Gastroesophageal sphincter (tissue), 3 donors: ENCODE measurements at regions not wholly inside any gene's neighbourhood (a gene's known extent, or its start where the extent isn't known, plus 50 kb on each side); places are given as distances from the start of the nearest gene placed in this dataset.
"Not testable (repeated sequence)": the region's sequence is repeated elsewhere in the genome, so short reads cannot be mapped to it uniquely, and the experiment has no call there.

Experiments
- EP300 ChIP-seq: sonication (generic); formaldehyde crosslinking; IDR thresholded peaks from one replicate; pipeline ENCODE4 v1.6.1; 2017; ENCODE audit warnings: antibody characterized with exemption, mild to moderate bottlenecking
- POLR2A ChIP-seq, 2 donors: fragments of 450-650 bp; IDR thresholded peaks; one replicate each; pipeline ENCODE4 v1.6.1; 2017; ENCODE audit warnings: antibody characterized with exemption in 2 of 2, mild to moderate bottlenecking in 2 of 2, moderate library complexity in 1 of 2
- POLR2AphosphoS5 ChIP-seq: sonication (generic); formaldehyde crosslinking; IDR thresholded peaks from one replicate; pipeline ENCODE4 v1.6.1; 2017; ENCODE audit warnings: antibody characterized with exemption
- TF ChIP-seq, protein P1 (sequence below), 4 experiments: fragments of 200-600 bp in 2 of 4; fragments of 450-650 bp in 2 of 4; sonication (generic) in 1 of 4; IDR thresholded peaks; one replicate each; pipeline ENCODE4 v1.5.1; 2017 to 2019; ENCODE audit warnings: antibody characterized with exemption in 4 of 4, mild to moderate bottlenecking in 2 of 4, moderate library complexity in 2 of 4

DNA sequence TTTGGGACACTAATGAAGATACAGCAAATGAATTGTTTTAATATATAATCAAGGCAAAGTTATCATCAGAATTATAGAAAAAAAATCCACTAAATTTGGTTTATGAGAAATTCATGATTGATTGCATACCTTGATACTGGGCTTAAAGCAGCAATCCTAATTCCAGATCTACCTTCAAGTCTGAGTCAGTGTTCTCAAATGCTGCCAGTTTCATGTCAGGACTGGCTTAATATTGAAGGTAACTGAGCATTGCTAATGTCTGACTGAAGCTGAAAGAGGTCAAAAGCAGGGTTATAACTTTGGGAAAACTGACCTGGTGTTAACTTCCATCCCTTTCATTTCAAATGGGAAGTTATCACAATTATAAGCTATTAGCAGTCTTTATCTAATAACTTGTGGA lies 618.8 kb upstream of the SEMA6D start:
- TF ChIP-seq, protein P1, sequence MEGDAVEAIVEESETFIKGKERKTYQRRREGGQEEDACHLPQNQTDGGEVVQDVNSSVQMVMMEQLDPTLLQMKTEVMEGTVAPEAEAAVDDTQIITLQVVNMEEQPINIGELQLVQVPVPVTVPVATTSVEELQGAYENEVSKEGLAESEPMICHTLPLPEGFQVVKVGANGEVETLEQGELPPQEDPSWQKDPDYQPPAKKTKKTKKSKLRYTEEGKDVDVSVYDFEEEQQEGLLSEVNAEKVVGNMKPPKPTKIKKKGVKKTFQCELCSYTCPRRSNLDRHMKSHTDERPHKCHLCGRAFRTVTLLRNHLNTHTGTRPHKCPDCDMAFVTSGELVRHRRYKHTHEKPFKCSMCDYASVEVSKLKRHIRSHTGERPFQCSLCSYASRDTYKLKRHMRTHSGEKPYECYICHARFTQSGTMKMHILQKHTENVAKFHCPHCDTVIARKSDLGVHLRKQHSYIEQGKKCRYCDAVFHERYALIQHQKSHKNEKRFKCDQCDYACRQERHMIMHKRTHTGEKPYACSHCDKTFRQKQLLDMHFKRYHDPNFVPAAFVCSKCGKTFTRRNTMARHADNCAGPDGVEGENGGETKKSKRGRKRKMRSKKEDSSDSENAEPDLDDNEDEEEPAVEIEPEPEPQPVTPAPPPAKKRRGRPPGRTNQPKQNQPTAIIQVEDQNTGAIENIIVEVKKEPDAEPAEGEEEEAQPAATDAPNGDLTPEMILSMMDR (IDR thresholded peaks at IDR 0.05): not testable (repeated sequence)
- TF ChIP-seq POLR2AphosphoS5; EP300; POLR2A (IDR thresholded peaks at IDR 0.05): not testable (repeated sequence)
